ENCODE measurements at regions not wholly inside any gene's neighbourhood (a gene's known extent, or its start where the extent isn't known, plus 50 kb on each side); places are given as distances from the start of the nearest gene placed in this dataset.

DNA sequence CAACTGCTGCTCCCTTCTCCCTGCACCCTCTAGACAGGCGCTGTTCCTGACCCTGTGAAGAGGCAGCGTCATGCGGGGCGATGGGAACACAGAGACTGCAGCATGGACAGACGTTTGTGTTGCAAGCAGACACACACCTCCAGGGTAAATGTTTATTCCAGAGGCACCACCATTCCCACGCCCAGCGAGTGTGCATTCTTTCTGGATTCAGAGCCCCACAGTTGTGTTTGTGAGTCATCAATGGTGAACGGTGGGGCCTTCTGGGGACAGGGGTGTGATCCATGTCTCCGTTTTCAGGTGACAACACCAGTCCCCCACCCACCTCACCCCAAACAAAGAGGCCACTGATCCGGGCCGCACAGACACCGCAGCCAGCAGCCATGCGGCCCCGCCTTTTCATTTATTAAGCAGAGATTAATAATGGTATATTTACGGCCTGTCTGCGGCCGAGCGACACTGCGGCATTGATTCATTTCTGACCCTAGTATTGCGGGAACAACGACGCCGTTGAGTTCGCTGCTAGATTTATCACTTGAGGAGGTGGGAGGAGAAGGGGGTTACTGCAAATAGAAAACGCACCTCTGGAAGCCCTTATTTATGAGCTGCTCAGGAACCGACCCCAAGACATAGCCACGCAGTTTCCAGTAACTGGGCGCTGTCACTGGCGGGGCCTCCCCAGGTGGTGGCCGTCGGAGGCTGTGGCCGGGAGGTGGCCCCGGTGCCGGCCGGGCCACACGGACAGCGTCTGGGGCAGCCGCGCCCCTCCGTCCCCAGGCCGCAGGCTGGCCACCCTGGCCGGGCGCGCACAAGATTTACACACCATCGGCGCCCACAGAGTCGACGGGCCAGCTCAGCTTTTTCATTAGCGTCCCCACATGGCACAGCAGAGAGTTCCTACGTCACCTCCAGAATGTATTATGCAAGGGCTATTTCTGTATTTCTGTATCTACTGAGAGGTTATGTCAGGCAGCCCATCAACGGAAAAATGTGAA, 367.6 kb downstream of the THBS2 start:
- TF ChIP-seq, protein P1, sequence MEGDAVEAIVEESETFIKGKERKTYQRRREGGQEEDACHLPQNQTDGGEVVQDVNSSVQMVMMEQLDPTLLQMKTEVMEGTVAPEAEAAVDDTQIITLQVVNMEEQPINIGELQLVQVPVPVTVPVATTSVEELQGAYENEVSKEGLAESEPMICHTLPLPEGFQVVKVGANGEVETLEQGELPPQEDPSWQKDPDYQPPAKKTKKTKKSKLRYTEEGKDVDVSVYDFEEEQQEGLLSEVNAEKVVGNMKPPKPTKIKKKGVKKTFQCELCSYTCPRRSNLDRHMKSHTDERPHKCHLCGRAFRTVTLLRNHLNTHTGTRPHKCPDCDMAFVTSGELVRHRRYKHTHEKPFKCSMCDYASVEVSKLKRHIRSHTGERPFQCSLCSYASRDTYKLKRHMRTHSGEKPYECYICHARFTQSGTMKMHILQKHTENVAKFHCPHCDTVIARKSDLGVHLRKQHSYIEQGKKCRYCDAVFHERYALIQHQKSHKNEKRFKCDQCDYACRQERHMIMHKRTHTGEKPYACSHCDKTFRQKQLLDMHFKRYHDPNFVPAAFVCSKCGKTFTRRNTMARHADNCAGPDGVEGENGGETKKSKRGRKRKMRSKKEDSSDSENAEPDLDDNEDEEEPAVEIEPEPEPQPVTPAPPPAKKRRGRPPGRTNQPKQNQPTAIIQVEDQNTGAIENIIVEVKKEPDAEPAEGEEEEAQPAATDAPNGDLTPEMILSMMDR (IDR thresholded peaks at IDR 0.05; ENCODE audit: low read length) = no peak
- TF ChIP-seq EZH2phosphoT487 (IDR thresholded peaks at IDR 0.05; ENCODE audit: low read length) = no peak
- TF ChIP-seq EZH2 (optimal IDR thresholded peaks at IDR 0.05; ENCODE audit: low read depth, low read length) = no peak
